ENCODE measurements at regions not wholly inside any gene's neighbourhood (a gene's known extent, or its start where the extent isn't known, plus 50 kb on each side); places are given as distances from the start of the nearest gene placed in this dataset.

GRCh38 chr7:53947732-53948131 lies 594.4 kb upstream of the VSTM2A start:
- TF ChIP-seq EZH2phosphoT487 (IDR thresholded peaks at IDR 0.05; ENCODE audit: low read length) = no peak
- TF ChIP-seq, protein P1, sequence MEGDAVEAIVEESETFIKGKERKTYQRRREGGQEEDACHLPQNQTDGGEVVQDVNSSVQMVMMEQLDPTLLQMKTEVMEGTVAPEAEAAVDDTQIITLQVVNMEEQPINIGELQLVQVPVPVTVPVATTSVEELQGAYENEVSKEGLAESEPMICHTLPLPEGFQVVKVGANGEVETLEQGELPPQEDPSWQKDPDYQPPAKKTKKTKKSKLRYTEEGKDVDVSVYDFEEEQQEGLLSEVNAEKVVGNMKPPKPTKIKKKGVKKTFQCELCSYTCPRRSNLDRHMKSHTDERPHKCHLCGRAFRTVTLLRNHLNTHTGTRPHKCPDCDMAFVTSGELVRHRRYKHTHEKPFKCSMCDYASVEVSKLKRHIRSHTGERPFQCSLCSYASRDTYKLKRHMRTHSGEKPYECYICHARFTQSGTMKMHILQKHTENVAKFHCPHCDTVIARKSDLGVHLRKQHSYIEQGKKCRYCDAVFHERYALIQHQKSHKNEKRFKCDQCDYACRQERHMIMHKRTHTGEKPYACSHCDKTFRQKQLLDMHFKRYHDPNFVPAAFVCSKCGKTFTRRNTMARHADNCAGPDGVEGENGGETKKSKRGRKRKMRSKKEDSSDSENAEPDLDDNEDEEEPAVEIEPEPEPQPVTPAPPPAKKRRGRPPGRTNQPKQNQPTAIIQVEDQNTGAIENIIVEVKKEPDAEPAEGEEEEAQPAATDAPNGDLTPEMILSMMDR (IDR thresholded peaks at IDR 0.05; ENCODE audit: low read length) = no peak
- TF ChIP-seq EZH2 (optimal IDR thresholded peaks at IDR 0.05; ENCODE audit: low read depth, low read length) = no peak

Data from MM.1S (cell line).